ENCODE measurements at regions not wholly inside any gene's neighbourhood (a gene's known extent, or its start where the extent isn't known, plus 50 kb on each side); places are given as distances from the start of the nearest gene placed in this dataset.

DNA sequence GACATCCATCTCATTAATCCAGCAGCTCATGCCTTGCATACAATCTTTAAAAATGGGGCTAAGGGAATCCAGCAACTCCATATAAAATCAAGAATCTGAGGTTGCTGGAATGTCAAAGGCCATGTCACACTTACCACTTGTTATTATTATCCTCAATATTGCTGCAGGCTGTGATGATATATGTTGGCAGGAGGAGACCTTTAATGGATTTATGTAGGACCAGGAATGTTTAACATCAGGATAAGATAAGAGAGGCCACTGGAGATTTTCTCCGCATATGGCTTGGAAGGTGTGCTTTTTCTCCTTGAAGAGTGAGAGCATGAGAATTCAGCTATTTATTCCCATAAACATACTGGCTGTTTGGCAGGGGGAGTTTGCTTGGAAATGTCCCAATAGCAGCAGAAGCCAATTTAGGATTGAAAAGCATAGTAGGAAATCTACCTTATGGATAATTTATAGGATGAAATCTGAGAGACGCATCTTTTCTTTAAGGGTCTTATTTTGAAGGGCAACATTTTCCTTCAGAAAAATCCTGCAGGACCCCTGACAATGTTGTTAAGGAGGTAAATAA is 481.4 kb downstream of the AGTPBP1 start:
- no peak for TF ChIP-seq CTCF (IDR thresholded peaks at IDR 0.05)
- no peak for TF ChIP-seq POLR2A (IDR thresholded peaks at IDR 0.05)

All from transverse colon (tissue), 3 donors.